ENCODE measurements at regions not wholly inside any gene's neighbourhood (a gene's known extent, or its start where the extent isn't known, plus 50 kb on each side); places are given as distances from the start of the nearest gene placed in this dataset.

- no peak for TF ChIP-seq RAD21 (IDR thresholded peaks at IDR 0.05)
- Histone ChIP-seq H3K9me3 (ENCODE audit: control insufficient read depth in 4 of 4, low read length in 3 of 4) (no peaks in the 10 kb centered on the region), H3K36me3 (ENCODE audit: control insufficient read depth in 4 of 4, insufficient read depth in 3 of 4, low read depth in 1 of 4, low read length in 3 of 4) (no peaks in the 10 kb centered on the region), H3K27ac (ENCODE audit: low read depth in 1 of 2, low read length in 2 of 2) (no peak overlapping the region), H3K4me1 (ENCODE audit: control insufficient read depth in 4 of 4, insufficient read depth in 4 of 4, low read length in 3 of 4) (no peaks in the 10 kb centered on the region), H3K4me3 (ENCODE audit: low read depth in 1 of 3, low read length in 3 of 3) (no peak overlapping the region), H3K27me3 (ENCODE audit: control insufficient read depth in 4 of 4, insufficient read depth in 4 of 4, low read length in 3 of 4) (no peaks in the 10 kb centered on the region), H3K9ac (ENCODE audit: low read depth in 1 of 2, low read length in 2 of 2) (no peak overlapping the region)
- no peak for DNase-seq (ENCODE audit: low spot score)
Measured at GRCh38 chr7:85997515-85997914, 646.2 kb upstream of the GRM3 start.

- Histone ChIP-seq H3K27ac (ENCODE audit: low read depth in 1 of 2, low read length in 2 of 2) (no peak overlapping the region), H3K27me3 (ENCODE audit: control insufficient read depth in 4 of 4, insufficient read depth in 4 of 4, low read length in 3 of 4) (no peaks in the 10 kb centered on the region), H3K4me1 (ENCODE audit: control insufficient read depth in 4 of 4, insufficient read depth in 4 of 4, low read length in 3 of 4) (no peaks in the 10 kb centered on the region), H3K9ac (ENCODE audit: low read depth in 1 of 2, low read length in 2 of 2) (no peak overlapping the region), H3K4me3 (ENCODE audit: low read depth in 1 of 3, low read length in 3 of 3) (no peak overlapping the region), H3K9me3 (ENCODE audit: control insufficient read depth in 4 of 4, low read length in 3 of 4) (no peaks in the 10 kb centered on the region), H3K36me3 (ENCODE audit: control insufficient read depth in 4 of 4, insufficient read depth in 3 of 4, low read depth in 1 of 4, low read length in 3 of 4) (no peaks in the 10 kb centered on the region)
- no peak for DNase-seq (ENCODE audit: low spot score)
- WGBS = 66% methylated on average over 3 of the region's 3 CpGs
- TF ChIP-seq CTCF (IDR thresholded peaks at IDR 0.05; ENCODE audit: low read depth, low read length, missing input control) (no peak), TAF1 (conservative IDR thresholded peaks at IDR 0.05) (no peak), RAD21 (IDR thresholded peaks at IDR 0.05) (no peak), MAX (IDR thresholded peaks at IDR 0.05) (no peak), RXRA (IDR thresholded peaks at IDR 0.05) (no peak), NR2F2 (IDR thresholded peaks at IDR 0.05) (no peak)
Measured at GRCh38 chr7:85995101-85995500, 648.6 kb upstream of the GRM3 start.

GRCh38 chr7:85980740-85981139, 663.0 kb upstream of the GRM3 start:
- DNase-seq (ENCODE audit: low spot score) = no peak
- WGBS = 67% methylated on average over 1 of the region's 1 CpG
- H3K9ac ChIP-seq (ENCODE audit: low read depth in 1 of 2, low read length in 2 of 2) = no peak overlapping the region
- no peaks in the 10 kb centered on the region for H3K27me3 ChIP-seq (ENCODE audit: control insufficient read depth in 4 of 4, insufficient read depth in 4 of 4, low read length in 3 of 4)
- H3K9me3 ChIP-seq (ENCODE audit: control insufficient read depth in 4 of 4, low read length in 3 of 4) = no peaks in the 10 kb centered on the region
- TF ChIP-seq HNF4G (IDR thresholded peaks at IDR 0.05) (no peak), RXRA (IDR thresholded peaks at IDR 0.05) (no peak), NR2F2 (IDR thresholded peaks at IDR 0.05) (no peak), REST (IDR thresholded peaks at IDR 0.05) (no peak), HNF4A (conservative IDR thresholded peaks at IDR 0.05) (no peak), EGR1 (IDR thresholded peaks at IDR 0.05; ENCODE audit: low read depth in 2 of 2) (no peak), ATF3 (IDR thresholded peaks at IDR 0.05) (no peak), ZBTB33 (IDR thresholded peaks at IDR 0.05) (no peak), JUND (IDR thresholded peaks at IDR 0.05) (no peak), CTCF (IDR thresholded peaks at IDR 0.05; ENCODE audit: low read depth, low read length, missing input control) (no peak), YY1 (IDR thresholded peaks at IDR 0.05) (no peak), TAF1 (conservative IDR thresholded peaks at IDR 0.05) (no peak), SP1 (IDR thresholded peaks at IDR 0.05) (no peak)
- H3K4me3 ChIP-seq (ENCODE audit: low read depth in 1 of 3, low read length in 3 of 3) = no peak overlapping the region
- H3K36me3 ChIP-seq (ENCODE audit: control insufficient read depth in 4 of 4, insufficient read depth in 3 of 4, low read depth in 1 of 4, low read length in 3 of 4) = no peaks in the 10 kb centered on the region
- no peak overlapping the region for H3K27ac ChIP-seq (ENCODE audit: low read depth in 1 of 2, low read length in 2 of 2)
- no peaks in the 10 kb centered on the region for H3K4me1 ChIP-seq (ENCODE audit: control insufficient read depth in 4 of 4, insufficient read depth in 4 of 4, low read length in 3 of 4)

All from liver (tissue), 8 donors.